H1 (cell line): ENCODE measurements at regions not wholly inside any gene's neighbourhood (a gene's known extent, or its start where the extent isn't known, plus 50 kb on each side); places are given as distances from the start of the nearest gene placed in this dataset.

ENCODE experiments used
- CTCF ChIA-PET: fragments of 300-600 bp; sonication (Branson Sonifier 250); formaldehyde crosslinking; loops from one replicate; lab custom pipeline; 2021; ENCODE audit not compliant: partially characterized antibody; lab: Charles Lee
- POLR2A ChIA-PET: fragments of 300-600 bp; sonication (Branson Sonifier 250); formaldehyde crosslinking; loops from one replicate; lab custom pipeline; 2021; ENCODE audit warnings: inconsistent platforms; ENCODE audit not compliant: partially characterized antibody; lab: Charles Lee
- DNase-seq, 2 experiments: peaks; one replicate each; pipeline versions ENCODE4 v3.0.0 to v3.0.0-alpha.2; 2010 to 2022; ENCODE audit warnings: low spot score in 2 of 2, low read depth in 1 of 2, mixed read lengths in 1 of 2
- FAIRE-seq: peaks from 2 replicates; lab custom pipeline; 2011; peaks lifted over from hg19 to GRCh38; lab: Jason Lieb, UNC
- H2AFZ ChIP-seq: 2 replicates; pipeline ENCODE4 v1.8.1; 2012; ENCODE audit warnings: low read length, inconsistent platforms
- H2AK5ac ChIP-seq: 2 replicates; pipeline ENCODE4 v1.6.1; 2013; ENCODE audit warnings: low read depth, low read length
- H2BK120ac ChIP-seq: replicated peaks from 2 replicates; pipeline ENCODE3; 2013; ENCODE audit warnings: low read depth, low read length, inconsistent platforms
- H2BK12ac ChIP-seq: 2 replicates; pipeline ENCODE4 v1.6.1; 2013; ENCODE audit warnings: low read depth, low read length
- H2BK15ac ChIP-seq: 2 replicates; pipeline ENCODE4 v1.6.1; 2013; ENCODE audit warnings: low read length
- H2BK20ac ChIP-seq: 2 replicates; pipeline ENCODE4 v1.6.1; 2013; ENCODE audit warnings: low read length
- H2BK5ac ChIP-seq: 2 replicates; pipeline ENCODE4 v1.6.1; 2013; ENCODE audit warnings: low read depth, low read length
- H3K14ac ChIP-seq: 2 replicates; pipeline ENCODE4 v1.6.1; 2013; ENCODE audit warnings: inconsistent platforms; ENCODE audit not compliant: insufficient read length
- H3K18ac ChIP-seq: 2 replicates; pipeline ENCODE4 v1.6.1; 2013; ENCODE audit warnings: low read length; ENCODE audit errors: extremely low read depth
- H3K23ac ChIP-seq: 2 replicates; pipeline ENCODE4 v1.6.1; 2013; ENCODE audit warnings: inconsistent platforms; ENCODE audit not compliant: insufficient read length
- H3K23me2 ChIP-seq: 2 replicates; pipeline ENCODE4 v1.6.1; 2013; ENCODE audit warnings: low read depth, low read length
- H3K27ac ChIP-seq: 2 replicates; pipeline ENCODE4 v1.6.1; 2011; ENCODE audit warnings: low read depth, low read length, inconsistent platforms
- H3K27me3 ChIP-seq, 4 experiments: replicated peaks in 1 of 4; 1 replicate in 1 of 4; 2 replicates in 3 of 4; pipeline versions ENCODE4 v1.6.1 to v1.8.1; 2011 to 2013; ENCODE audit warnings: low read length in 3 of 4, mild to moderate bottlenecking in 3 of 4, inconsistent platforms in 2 of 4, mixed read lengths in 2 of 4, moderate library complexity in 1 of 4; ENCODE audit not compliant: control insufficient read depth in 3 of 4, insufficient read depth in 3 of 4; ENCODE audit errors: extremely low read depth in 1 of 4
- H3K36me3 ChIP-seq, 4 experiments: 2 replicates each; pipeline versions ENCODE4 v1.6.1 to v1.8.1; 2011 to 2013; ENCODE audit warnings: mild to moderate bottlenecking in 4 of 4, low read length in 3 of 4, moderate library complexity in 2 of 4, control low read depth in 1 of 4, inconsistent platforms in 1 of 4; ENCODE audit not compliant: insufficient read depth in 4 of 4, control insufficient read depth in 2 of 4
- H3K4ac ChIP-seq: replicated peaks from 2 replicates; pipeline ENCODE3; 2013; ENCODE audit warnings: low read length, low read depth, mixed read lengths, inconsistent platforms; ENCODE audit not compliant: insufficient read length
- H3K4me1 ChIP-seq, 4 experiments: replicated peaks in 1 of 4; 1 replicate in 1 of 4; 2 replicates in 3 of 4; pipeline versions ENCODE4 v1.6.1 to v1.8.1; 2011 to 2013; ENCODE audit warnings: low read length in 3 of 4, inconsistent platforms in 2 of 4, mixed read lengths in 1 of 4; ENCODE audit not compliant: insufficient read depth in 4 of 4, control insufficient read depth in 3 of 4
- H3K4me2 ChIP-seq, 2 experiments: 2 replicates each; pipeline versions ENCODE4 v1.6.1 to v1.8.1; 2011 to 2013; ENCODE audit warnings: low read depth in 2 of 2, low read length in 2 of 2, control low read depth in 1 of 2, inconsistent platforms in 1 of 2, mild to moderate bottlenecking in 1 of 2; ENCODE audit not compliant: insufficient read depth in 1 of 2
- H3K4me3 ChIP-seq, 4 experiments: fragments of 200-600, 300-600 bp in 1 of 4; sonication (generic), shearing (Covaris generic), sonication (Bioruptor Twin) in 1 of 4; 2 replicates each; pipeline versions ENCODE4 v1.5.1 to v1.8.1; 2011 to 2016; ENCODE audit warnings: low read length in 4 of 4, low read depth in 3 of 4, control low read depth in 2 of 4, inconsistent platforms in 2 of 4, mild to moderate bottlenecking in 2 of 4, mixed read lengths in 1 of 4, moderate library complexity in 1 of 4; ENCODE audit not compliant: insufficient read depth in 2 of 4; ENCODE audit errors: extremely low read depth in 1 of 4
- H3K56ac ChIP-seq: replicated peaks from 2 replicates; pipeline ENCODE3; 2013; ENCODE audit warnings: low read depth, mild to moderate bottlenecking, mixed read lengths, low read length, inconsistent platforms; ENCODE audit not compliant: insufficient read length
- H3K79me1 ChIP-seq: 2 replicates; pipeline ENCODE4 v1.6.1; 2013; ENCODE audit warnings: low read depth, low read length, control low read depth
- H3K79me2 ChIP-seq, 2 experiments: 2 replicates each; pipeline versions ENCODE4 v1.6.1 to v1.8.1; 2012 to 2013; ENCODE audit warnings: low read length in 2 of 2, mild to moderate bottlenecking in 2 of 2, inconsistent platforms in 1 of 2; ENCODE audit not compliant: insufficient read depth in 2 of 2, control insufficient read depth in 1 of 2
- H3K9ac ChIP-seq, 4 experiments: replicated peaks in 1 of 4; 1 replicate in 1 of 4; 2 replicates in 3 of 4; pipeline versions ENCODE4 v1.6.1 to v1.8.1; 2011 to 2013; ENCODE audit warnings: low read depth in 3 of 4, low read length in 3 of 4, control low read depth in 2 of 4, mild to moderate bottlenecking in 2 of 4, moderate library complexity in 2 of 4, inconsistent platforms in 1 of 4; ENCODE audit errors: extremely low read depth in 1 of 4
- H3K9me3 ChIP-seq, 2 experiments: 2 replicates each; pipeline versions ENCODE4 v1.6.1 to v1.8.1; 2012 to 2013; ENCODE audit warnings: mild to moderate bottlenecking in 2 of 2, moderate library complexity in 2 of 2, control low read depth in 1 of 2, inconsistent platforms in 1 of 2, low read depth in 1 of 2, low read length in 1 of 2, mixed read lengths in 1 of 2; ENCODE audit not compliant: insufficient read depth in 2 of 2
- H4K20me1 ChIP-seq, 2 experiments: replicated peaks in 1 of 2; 2 replicates each; pipeline versions ENCODE3 to v1.8.1; 2011 to 2013; ENCODE audit warnings: inconsistent platforms in 2 of 2, low read length in 2 of 2, mild to moderate bottlenecking in 1 of 2; ENCODE audit not compliant: insufficient read depth in 2 of 2, control insufficient read depth in 1 of 2
- H4K5ac ChIP-seq: 2 replicates; pipeline ENCODE4 v1.6.1; 2013; ENCODE audit warnings: low read length, low read depth, mixed read lengths, inconsistent platforms; ENCODE audit not compliant: insufficient read length
- H4K8ac ChIP-seq: 2 replicates; pipeline ENCODE4 v1.8.0; 2013; ENCODE audit warnings: mild to moderate bottlenecking, moderate library complexity, low read length, inconsistent platforms; ENCODE audit not compliant: insufficient read depth; ENCODE audit errors: extremely low read depth
- H4K91ac ChIP-seq: replicated peaks from 2 replicates; pipeline ENCODE3; 2013; ENCODE audit warnings: low read length, mixed read lengths, inconsistent platforms; ENCODE audit not compliant: insufficient read length
- ASH2L ChIP-seq: fragments of 200-600, 300-600 bp; sonication (generic); IDR thresholded peaks from one replicate; pipeline ENCODE4 v1.7.1; 2017; ENCODE audit warnings: low read length
- ATF2 ChIP-seq: IDR thresholded peaks from 2 replicates; pipeline ENCODE4 v1.6.1; 2012; ENCODE audit warnings: low read length, inconsistent platforms
- CBX8 ChIP-seq: fragments of 300-800, 300-1000 bp; sonication (generic); IDR thresholded peaks from 2 replicates; pipeline ENCODE4 v1.7.1; 2016; ENCODE audit warnings: low read depth, low read length, borderline replicate concordance
- JUN ChIP-seq: IDR thresholded peaks from 2 replicates; pipeline ENCODE4 v1.6.1; 2011; ENCODE audit warnings: low read depth, mild to moderate bottlenecking, improper control_type of control experiment, low read length
- TAF1 ChIP-seq: IDR thresholded peaks from 2 replicates; pipeline ENCODE4 v1.6.1; 2011; ENCODE audit warnings: mild to moderate bottlenecking, low read depth, low read length
- WGBS, 2 experiments: shearing (Covaris generic) in 1 of 2; methylation state at CpG; one replicate each; pipeline versions ENCODE4 v1.1.6 to v1.1.7; 2013 to 2015; ENCODE audit warnings: low lambda C conversion rate in 2 of 2, mixed read lengths in 2 of 2, inconsistent platforms in 1 of 2, low coverage in 1 of 2, missing lambda C conversion rate in 1 of 2; ENCODE audit not compliant: insufficient replicate concordance in 2 of 2, insufficient coverage in 1 of 2, insufficient read length in 1 of 2; ENCODE audit errors: extremely low coverage in 1 of 2, missing lambda C conversion rate in 1 of 2; 5-methylcytosine and 5-hydroxymethylcytosine counted together

- no peak overlapping the region for H2AFZ ChIP-seq
- CTCF ChIA-PET = interaction anchor here (1.3 kb wide), 1 partner anchor 477 kb away, joined by 3 read pairs; no protein-coding TSS in a partner anchor
- POLR2A ChIA-PET = no interaction called here
- no peaks in the 10 kb centered on the region for H3K36me3 ChIP-seq
- H3K23me2 ChIP-seq = no peaks in the 10 kb centered on the region
- no peak overlapping the region for H3K27ac ChIP-seq
- no peak overlapping the region for H2AK5ac ChIP-seq
- no peaks in the 10 kb centered on the region for H3K4me1 ChIP-seq
- no peaks in the 10 kb centered on the region for H3K79me1 ChIP-seq
- no peak overlapping the region for H2BK12ac ChIP-seq
- FAIRE-seq (no peak), DNase-seq (no peak)
- WGBS, 2 experiments = 90% methylated on average over 1 of the region's 1 CpG; no CpG with 5 or more reads in 1 of the 2 experiments
- H3K23ac ChIP-seq = no peak overlapping the region
- H4K20me1 ChIP-seq = no peaks in the 10 kb centered on the region
- no peak overlapping the region for H3K56ac ChIP-seq
- H2BK15ac ChIP-seq = no peak overlapping the region
- no peak overlapping the region for H4K91ac ChIP-seq
- no peak overlapping the region for H3K4me3 ChIP-seq
- no peak overlapping the region for H3K9ac ChIP-seq
- H3K4ac ChIP-seq = no peak overlapping the region
- H3K79me2 ChIP-seq = no peaks in the 10 kb centered on the region
- no peak overlapping the region for H4K5ac ChIP-seq
- H3K18ac ChIP-seq = no peak overlapping the region
- H2BK120ac ChIP-seq = no peak overlapping the region
- H2BK5ac ChIP-seq = no peak overlapping the region
- no peak overlapping the region for H4K8ac ChIP-seq
- no peak overlapping the region for H3K4me2 ChIP-seq
- H2BK20ac ChIP-seq = no peak overlapping the region
- no peaks in the 10 kb centered on the region for H3K9me3 ChIP-seq
- H3K14ac ChIP-seq = no peak overlapping the region
- H3K27me3 ChIP-seq = no peaks in the 10 kb centered on the region
- no peak for TF ChIP-seq ASH2L
- no peak for TF ChIP-seq CBX8
- TF ChIP-seq ATF2 = no peak
- no peak for TF ChIP-seq TAF1
- no peak for TF ChIP-seq JUN
Observed at GRCh38 chr3:65017359-65017758, 329.6 kb upstream of the ADAMTS9 start.
